Transverse colon (tissue), 4 donors: ENCODE measurements at regions not wholly inside any gene's neighbourhood (a gene's known extent, or its start where the extent isn't known, plus 50 kb on each side); places are given as distances from the start of the nearest gene placed in this dataset.

Experiments
- DNase-seq: peaks from one replicate; pipeline ENCODE4 v3.0.0-alpha.2; 2019
- H3K27ac ChIP-seq, 4 donors: fragments of 200-600 bp; sonication (generic); 2 replicates each; pipeline ENCODE4 v1.5.1; 2016 to 2018; ENCODE audit warnings: inconsistent platforms in 4 of 4
- H3K27me3 ChIP-seq: fragments of 200-600 bp; sonication (generic); 2 replicates; pipeline ENCODE4 v1.5.1; 2017; ENCODE audit warnings: inconsistent platforms
- H3K36me3 ChIP-seq, 4 donors: fragments of 200-600 bp; sonication (generic); 2 replicates each; pipeline ENCODE4 v1.5.1; 2017 to 2019; ENCODE audit warnings: inconsistent platforms in 4 of 4
- H3K4me1 ChIP-seq, 4 donors: fragments of 200-600 bp; sonication (generic); 2 replicates each; pipeline ENCODE4 v1.5.1; 2017 to 2020; ENCODE audit warnings: inconsistent platforms in 4 of 4
- H3K4me3 ChIP-seq, 4 donors: fragments of 200-600 bp; sonication (generic); 1 replicate in 1 of 4; 2 replicates in 3 of 4; pipeline versions ENCODE4 v1.5.1 to v1.6.1; 2017 to 2019; ENCODE audit warnings: inconsistent platforms in 4 of 4
- H3K9me3 ChIP-seq, 2 donors: fragments of 200-600 bp; sonication (generic); 2 replicates each; pipeline ENCODE4 v1.5.1; 2017 to 2019; ENCODE audit warnings: inconsistent platforms in 2 of 2
- EP300 ChIP-seq: sonication (generic); formaldehyde crosslinking; IDR thresholded peaks from one replicate; pipeline ENCODE4 v1.6.1; 2017; ENCODE audit warnings: antibody characterized with exemption, low read depth
- POLR2A ChIP-seq: fragments of 450-650 bp; IDR thresholded peaks from one replicate; pipeline ENCODE4 v1.6.1; 2016; ENCODE audit warnings: antibody characterized with exemption, mild to moderate bottlenecking, moderate library complexity
- POLR2AphosphoS5 ChIP-seq, 3 donors: sonication (generic); formaldehyde crosslinking; IDR thresholded peaks; one replicate each; pipeline ENCODE4 v1.6.1; 2016; ENCODE audit warnings: antibody characterized with exemption in 3 of 3
- WGBS, 2 donors: methylation state at CpG; one replicate each; pipeline ENCODE4 v1.1.5; 2018; ENCODE audit warnings: low coverage in 1 of 2; 5-methylcytosine and 5-hydroxymethylcytosine counted together
- in situ Hi-C, 4 donors: fragments of 200-750 bp; cut with MboI; loops; one replicate each; pipeline versions ENCODE4 v1.15.0 to v1.15.1; 2017; ENCODE audit warnings: low sequenced_read_pairs in 3 of 4, low pct_ligation_motif_present in 1 of 4, low pct_unique_long_range_greater_than_20kb in 1 of 4
- intact Hi-C: fragments of 100-400 bp; cut with DNase I; formaldehyde crosslinking; loops from one replicate; pipeline ENCODE4 v1.15.1; 2023; ENCODE audit warnings: low total_unique reads
- TF ChIP-seq, protein P1 (sequence below), 5 experiments: fragments of 200-600 bp in 3 of 5; fragments of 450-650 bp in 2 of 5; sonication (generic) in 3 of 5; IDR thresholded peaks; 1 replicate in 2 of 5; 2 replicates in 3 of 5; pipeline ENCODE4 v1.5.1; 2016 to 2017; ENCODE audit warnings: antibody characterized with exemption in 5 of 5, inconsistent platforms in 3 of 5, mild to moderate bottlenecking in 2 of 5, moderate library complexity in 1 of 5

DNA sequence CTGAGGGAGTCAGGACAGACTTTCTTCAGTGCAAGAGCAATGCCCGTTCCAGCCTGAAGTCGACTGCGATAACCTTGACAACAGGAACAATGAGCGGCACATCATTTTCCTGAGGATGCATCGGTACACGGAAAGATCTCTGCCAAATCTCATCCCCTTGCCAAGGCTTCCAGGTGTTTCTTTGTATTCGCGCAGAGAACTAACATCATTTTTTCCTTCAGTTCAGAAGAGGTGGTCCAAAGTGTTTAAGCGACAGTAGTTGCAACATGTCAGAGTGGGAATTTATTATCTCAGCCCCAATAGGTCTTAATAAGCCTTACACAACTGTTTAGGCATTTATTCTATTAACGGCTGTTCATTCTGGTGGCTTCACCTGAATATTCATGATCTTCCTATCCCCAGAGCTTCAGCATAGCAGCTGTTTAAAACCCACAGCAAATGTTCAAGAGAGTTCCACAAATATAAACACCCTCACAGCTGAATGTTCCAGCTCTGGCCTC is 129.7 kb upstream of the NFIA start:
- TF ChIP-seq, protein P1, sequence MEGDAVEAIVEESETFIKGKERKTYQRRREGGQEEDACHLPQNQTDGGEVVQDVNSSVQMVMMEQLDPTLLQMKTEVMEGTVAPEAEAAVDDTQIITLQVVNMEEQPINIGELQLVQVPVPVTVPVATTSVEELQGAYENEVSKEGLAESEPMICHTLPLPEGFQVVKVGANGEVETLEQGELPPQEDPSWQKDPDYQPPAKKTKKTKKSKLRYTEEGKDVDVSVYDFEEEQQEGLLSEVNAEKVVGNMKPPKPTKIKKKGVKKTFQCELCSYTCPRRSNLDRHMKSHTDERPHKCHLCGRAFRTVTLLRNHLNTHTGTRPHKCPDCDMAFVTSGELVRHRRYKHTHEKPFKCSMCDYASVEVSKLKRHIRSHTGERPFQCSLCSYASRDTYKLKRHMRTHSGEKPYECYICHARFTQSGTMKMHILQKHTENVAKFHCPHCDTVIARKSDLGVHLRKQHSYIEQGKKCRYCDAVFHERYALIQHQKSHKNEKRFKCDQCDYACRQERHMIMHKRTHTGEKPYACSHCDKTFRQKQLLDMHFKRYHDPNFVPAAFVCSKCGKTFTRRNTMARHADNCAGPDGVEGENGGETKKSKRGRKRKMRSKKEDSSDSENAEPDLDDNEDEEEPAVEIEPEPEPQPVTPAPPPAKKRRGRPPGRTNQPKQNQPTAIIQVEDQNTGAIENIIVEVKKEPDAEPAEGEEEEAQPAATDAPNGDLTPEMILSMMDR (IDR thresholded peaks at IDR 0.05) = no peak
- TF ChIP-seq EP300 (no peak), POLR2AphosphoS5 (IDR thresholded peaks at IDR 0.05) (no peak)
- no peaks in the 10 kb centered on the region for H3K27me3 ChIP-seq
- H3K4me1 ChIP-seq = no peaks in the 10 kb centered on the region
- WGBS, 2 donors = 79% methylated on average over 10 of the region's 10 CpGs; no CpG with 5 or more reads in 1 of the 2 donors
- intact Hi-C loops (no loop called here), in situ Hi-C loops (no loop called here)
- H3K9me3 ChIP-seq = no peaks in the 10 kb centered on the region
- no peaks in the 10 kb centered on the region for H3K36me3 ChIP-seq
- DNase-seq = no peak
- no peak overlapping the region for H3K4me3 ChIP-seq
- no peak overlapping the region for H3K27ac ChIP-seq

DNA sequence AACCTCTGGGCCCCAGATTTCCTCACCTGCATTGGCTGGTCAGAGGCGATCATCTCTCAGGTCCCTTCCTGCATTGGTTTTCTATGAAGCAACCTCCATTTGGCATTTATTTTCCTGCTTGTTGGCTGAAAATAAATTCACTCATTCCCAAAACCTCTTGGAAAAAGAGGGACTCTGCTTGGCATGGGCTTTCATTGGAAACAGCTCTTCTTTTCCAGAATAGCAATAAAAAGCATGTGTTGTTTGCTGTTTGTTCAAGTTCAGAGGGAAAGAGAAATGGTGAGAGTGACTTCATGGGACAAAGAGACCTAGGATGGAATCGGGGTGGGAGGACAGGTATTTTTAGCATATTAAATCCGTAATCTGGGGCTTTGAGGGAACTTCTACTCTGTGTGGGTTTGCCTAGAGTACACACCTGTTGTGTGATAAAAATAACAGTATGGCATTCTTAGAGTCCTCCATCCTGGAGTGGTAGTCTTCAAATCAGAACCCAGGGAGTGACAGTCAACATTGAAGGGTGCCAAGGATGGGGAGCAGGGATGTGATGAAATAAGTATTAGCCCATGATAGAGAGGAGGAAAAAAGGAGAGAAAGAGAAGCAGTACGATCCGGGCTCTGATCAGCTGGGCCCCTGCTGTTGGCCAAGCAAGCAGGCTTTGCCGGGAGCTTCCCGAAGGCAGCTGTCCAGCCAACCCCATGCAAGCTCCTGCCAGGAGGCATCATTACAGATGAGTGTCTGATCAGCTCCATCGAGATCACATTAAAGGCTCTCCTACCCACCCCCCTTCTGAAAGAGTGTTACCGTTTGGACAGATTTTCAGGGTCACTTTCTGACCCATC is 131.9 kb upstream of the NFIA start:
- Histone ChIP-seq H3K9me3 (no peaks in the 10 kb centered on the region), H3K27me3 (no peaks in the 10 kb centered on the region), H3K4me3 (no peak overlapping the region), H3K27ac (no peak overlapping the region), H3K4me1 (no peaks in the 10 kb centered on the region), H3K36me3 (no peaks in the 10 kb centered on the region)
- no peak for DNase-seq
- 78 to 82% methylated on average over 7 to 9 of the region's 9 CpGs for WGBS, 2 donors
- TF ChIP-seq POLR2A (no peak), POLR2AphosphoS5 (IDR thresholded peaks at IDR 0.05) (no peak), EP300 (no peak)
- TF ChIP-seq, protein P1 (IDR thresholded peaks at IDR 0.05) = no peak
- intact Hi-C loops (no loop called here), in situ Hi-C loops (no loop called here)

GRCh38 chr1:60949826-60950197 is 132.5 kb upstream of the NFIA start:
- TF ChIP-seq POLR2A (no peak), POLR2AphosphoS5 (IDR thresholded peaks at IDR 0.05) (no peak), EP300 (no peak)
- TF ChIP-seq, protein P1 (IDR thresholded peaks at IDR 0.05) = no peak
- in situ Hi-C loops = no loop called here
- H3K9me3 ChIP-seq = no peaks in the 10 kb centered on the region
- H3K27me3 ChIP-seq = no peaks in the 10 kb centered on the region
- WGBS, 2 donors = 92 to 100% methylated on average over 1 to 3 of the region's 3 CpGs
- no peak overlapping the region for H3K4me3 ChIP-seq
- H3K4me1 ChIP-seq = no peaks in the 10 kb centered on the region
- H3K27ac ChIP-seq = no peak overlapping the region
- H3K36me3 ChIP-seq = no peaks in the 10 kb centered on the region
- no peak for DNase-seq
- intact Hi-C loops = no loop called here

- H3K4me3 ChIP-seq = no peak overlapping the region
- H3K9me3 ChIP-seq = no peaks in the 10 kb centered on the region
- no peaks in the 10 kb centered on the region for H3K36me3 ChIP-seq
- 61 to 78% methylated on average over 1 to 5 of the region's 5 CpGs for WGBS, 2 donors
- in situ Hi-C loops (no loop called here), intact Hi-C loops (no loop called here)
- TF ChIP-seq, protein P1 (IDR thresholded peaks at IDR 0.05) = no peak
- no peak for TF ChIP-seq POLR2A
- TF ChIP-seq POLR2AphosphoS5 (IDR thresholded peaks at IDR 0.05) = no peak
- no peak for TF ChIP-seq EP300
- H3K4me1 ChIP-seq = no peaks in the 10 kb centered on the region
- no peaks in the 10 kb centered on the region for H3K27me3 ChIP-seq
- no peak overlapping the region for H3K27ac ChIP-seq
- DNase-seq = no peak
Observed at GRCh38 chr1:60949154-60949825, 133.1 kb upstream of the NFIA start.
